HG03135 (cell line): ENCODE measurements at regions not wholly inside any gene's neighbourhood (a gene's known extent, or its start where the extent isn't known, plus 50 kb on each side); places are given as distances from the start of the nearest gene placed in this dataset.
"Not testable (repeated sequence)": the region's sequence is repeated elsewhere in the genome, so short reads cannot be mapped to it uniquely, and the experiment has no call there.

ENCODE experiments used
- ATAC-seq: cut with Tn5 transposase; IDR thresholded peaks from one replicate; pipeline ENCODE4 v1.9.1; 2021; ENCODE audit warnings: mild to moderate bottlenecking, moderate library complexity; ENCODE audit not compliant: unreplicated experiment

DNA sequence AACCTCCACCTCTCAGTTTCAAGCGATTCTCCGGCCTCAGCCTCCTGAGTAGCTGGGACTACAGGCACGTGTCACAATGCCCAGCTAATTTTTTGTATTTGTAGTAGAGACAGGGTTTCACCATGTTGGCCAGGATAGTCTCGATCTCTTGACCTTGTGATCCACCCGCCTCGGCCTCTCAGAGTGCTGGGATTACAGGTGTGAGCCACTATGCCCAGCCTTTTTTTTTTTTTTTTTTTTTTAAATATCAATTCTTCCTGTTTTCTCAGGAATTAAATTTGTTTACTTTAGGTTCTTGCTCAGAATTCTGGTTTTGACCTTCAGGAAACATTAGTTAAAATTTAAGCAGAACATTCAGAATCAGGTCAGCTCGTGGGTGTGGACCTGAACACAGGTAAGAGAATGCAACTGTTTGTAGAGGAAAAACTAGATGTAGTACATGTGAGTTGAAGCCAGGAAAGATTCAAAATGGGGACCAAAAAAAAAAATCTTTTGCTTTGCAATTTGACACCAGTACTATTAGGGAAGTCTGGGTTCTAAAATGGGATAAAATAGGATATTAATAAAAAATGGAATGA lies 65.5 kb upstream of the ERV3-1 start:
- ATAC-seq, result not testable (repeated sequence)

DNA sequence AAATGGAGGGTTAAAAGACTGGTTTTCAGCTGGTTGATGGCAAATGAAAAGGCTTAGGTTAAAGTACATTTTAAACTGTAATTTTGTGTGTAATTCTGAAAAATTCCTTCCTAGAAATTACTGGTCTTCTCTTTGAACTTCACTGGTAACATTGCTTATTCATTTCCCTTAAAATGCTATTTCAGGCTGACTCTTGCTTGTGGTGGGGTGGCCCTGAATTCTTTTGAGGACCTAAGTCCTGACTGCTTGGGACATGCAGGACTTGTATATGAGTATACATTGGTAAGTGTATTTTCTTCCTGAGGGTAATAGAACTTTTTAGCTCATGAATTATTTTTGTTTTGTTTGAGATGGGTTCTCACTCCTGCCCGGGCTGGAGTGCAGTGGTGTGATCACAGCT lies 63.0 kb upstream of the ERV3-1 start:
- not testable (repeated sequence) for ATAC-seq

DNA sequence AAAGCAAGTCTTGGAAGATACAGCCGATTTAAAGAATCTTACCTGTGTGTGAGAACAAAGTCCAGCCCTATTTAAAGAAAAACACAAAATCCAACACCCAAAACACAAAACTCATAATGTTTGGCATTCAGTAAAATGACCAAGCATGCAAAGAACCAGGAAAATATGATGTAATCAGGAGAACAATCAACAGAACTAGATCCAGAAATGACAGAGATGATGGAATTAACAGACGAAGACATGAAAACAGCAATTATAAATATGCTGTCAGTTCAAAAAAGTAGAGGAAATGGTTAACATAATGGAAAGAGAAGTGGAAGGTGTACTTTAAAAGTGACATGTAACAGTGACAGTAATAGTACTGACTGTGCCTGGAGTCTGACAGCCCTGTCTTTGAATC lies 56.1 kb upstream of the ERV3-1 start:
- ATAC-seq, result not testable (repeated sequence)

DNA sequence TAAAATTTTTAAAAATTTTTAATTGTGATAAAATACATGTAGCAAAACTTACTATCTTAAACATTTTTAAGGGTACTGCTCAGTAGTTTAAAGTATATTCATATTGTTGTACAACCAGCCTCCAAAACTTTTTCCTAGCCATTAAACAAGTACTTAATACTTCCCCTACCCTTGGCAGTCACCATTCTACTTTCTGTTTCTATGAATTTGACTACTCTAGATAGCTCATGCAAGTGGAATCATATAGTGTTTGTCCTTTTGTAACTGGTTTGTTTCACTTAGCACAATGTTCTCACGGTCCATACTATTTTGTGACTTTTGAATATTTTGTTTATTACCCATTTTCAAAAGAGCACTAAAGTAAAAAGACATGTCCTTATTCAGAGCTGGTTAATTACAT lies 52.8 kb upstream of the ERV3-1 start:
- ATAC-seq, result not testable (repeated sequence)
